LNCAP (cell line): ENCODE measurements at regions not wholly inside any gene's neighbourhood (a gene's known extent, or its start where the extent isn't known, plus 50 kb on each side); places are given as distances from the start of the nearest gene placed in this dataset.

Experiments used
- CTCF ChIP-seq: fragments of 450-650 bp; IDR thresholded peaks from 2 replicates; pipeline ENCODE4 v1.5.1; 2017; ENCODE audit warnings: mild to moderate bottlenecking

GRCh38 chr7:65475040-65475726 is 101.5 kb downstream of the ZNF92 start:
- TF ChIP-seq CTCF, result no peak

- TF ChIP-seq CTCF, result no peak
These were observed 102.2 kb downstream of the ZNF92 start for GRCh38 chr7:65475734-65476319.

- TF ChIP-seq CTCF, result peak; percentile 47; the same call in 1 of the 2 replicates
These were observed 103.7 kb downstream of the ZNF92 start for GRCh38 chr7:65477326-65477725.

DNA sequence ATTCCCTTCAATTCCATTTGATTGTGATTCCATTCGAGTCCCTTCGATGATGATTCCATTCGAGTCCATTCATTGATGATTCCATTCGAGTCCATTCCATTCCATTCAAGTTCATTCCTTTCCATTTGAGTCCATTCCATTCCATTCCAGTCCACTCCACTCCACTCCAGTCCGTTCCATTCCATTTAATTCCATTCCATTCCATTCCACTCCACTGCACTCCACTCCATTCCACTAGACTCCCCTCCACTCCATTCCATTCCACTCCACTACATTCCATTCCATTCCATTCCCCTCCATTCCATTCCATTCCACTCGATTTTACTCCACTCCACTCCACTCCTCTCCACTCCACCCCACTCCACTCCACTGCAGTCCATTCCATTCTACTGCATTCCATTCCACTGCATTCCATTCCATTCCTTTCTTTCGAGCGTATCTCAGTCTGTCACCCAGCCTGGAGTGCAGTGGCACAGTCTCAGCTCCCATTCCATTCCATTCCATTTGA is 115.7 kb downstream of the ZNF92 start:
- no peak for TF ChIP-seq CTCF

DNA sequence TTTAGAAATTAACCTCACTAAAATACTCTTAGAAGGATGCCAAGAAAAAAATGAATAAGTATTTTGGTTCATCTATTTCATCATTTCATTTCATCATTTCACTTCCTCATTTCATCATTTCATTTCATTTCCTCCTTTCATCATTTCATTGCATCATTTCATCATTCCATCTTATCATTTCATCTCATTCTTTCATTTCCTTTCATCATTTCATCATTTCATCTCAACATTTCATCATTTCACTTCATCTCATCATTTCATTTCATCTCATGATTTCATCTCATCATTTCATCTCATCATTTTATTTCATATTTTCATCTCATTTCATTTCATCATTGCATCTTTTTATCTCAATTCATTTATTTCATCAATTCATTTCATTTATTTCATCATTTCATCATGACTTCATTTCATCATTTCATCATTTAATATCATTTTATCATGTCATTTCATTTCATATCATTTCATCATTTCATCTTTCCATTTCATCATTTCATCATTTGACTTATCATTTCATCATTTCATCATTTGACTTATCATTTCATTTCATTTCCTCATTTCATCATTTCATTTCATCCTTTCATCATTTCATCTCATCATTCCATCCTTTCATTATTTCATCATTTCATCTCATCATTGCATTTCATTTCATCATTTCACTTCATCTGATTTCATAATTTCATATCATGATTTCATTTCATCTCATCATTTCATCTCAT is 129.9 kb downstream of the ZNF92 start:
- TF ChIP-seq CTCF, result no peak

GRCh38 chr7:65509368-65510186 is 135.9 kb downstream of the ZNF92 start:
- no peak for TF ChIP-seq CTCF

GRCh38 chr7:65609131-65609530 is 235.5 kb downstream of the ZNF92 start:
- no peak for TF ChIP-seq CTCF
